Activated naive CD4-positive, alpha-beta T cell treated with anti-CD3 and anti-CD28 coated beads for 36 hours (primary cell): ENCODE measurements at regions not wholly inside any gene's neighbourhood (a gene's known extent, or its start where the extent isn't known, plus 50 kb on each side); places are given as distances from the start of the nearest gene placed in this dataset.
"Not testable (repeated sequence)": the region's sequence is repeated elsewhere in the genome, so short reads cannot be mapped to it uniquely, and the experiment has no call there.

Source experiments
- CTCF ChIA-PET: fragments of 350-600 bp; sonication (Branson Sonifier 250); formaldehyde crosslinking; loops from one replicate; lab custom pipeline; 2021; ENCODE audit warnings: antibody characterized with exemption; lab: Charles Lee
- DNase-seq: peaks from one replicate; pipeline ENCODE4 v3.0.0-alpha.2; 2020
- H3K27ac Mint-ChIP-seq: one replicate; pipeline ENCODE4 v1.8.0; 2021; ENCODE audit warnings: mild to moderate bottlenecking, mixed read lengths
- H3K27me3 Mint-ChIP-seq: one replicate; pipeline ENCODE4 v1.8.0; 2021; ENCODE audit warnings: low read depth, mixed read lengths
- H3K36me3 Mint-ChIP-seq: one replicate; pipeline ENCODE4 v1.8.0; 2021; ENCODE audit warnings: low read depth, mixed read lengths
- H3K4me1 Mint-ChIP-seq: one replicate; pipeline ENCODE4 v1.8.0; 2021; ENCODE audit warnings: low read depth, mixed read lengths
- H3K4me3 Mint-ChIP-seq: one replicate; pipeline ENCODE4 v1.8.0; 2021; ENCODE audit warnings: mild to moderate bottlenecking, moderate library complexity, mixed read lengths
- H3K9me3 Mint-ChIP-seq: one replicate; pipeline ENCODE4 v1.8.0; 2021; ENCODE audit warnings: mixed read lengths
- intact Hi-C: fragments of 100-400 bp; cut with micrococcal nuclease; formaldehyde crosslinking; loops from one replicate; pipeline ENCODE4 v1.15.1; 2023

GRCh38 chr19:56973713-56974555 lies 133.4 kb upstream of the PEG3 start:
- CTCF ChIA-PET: no interaction called here
- intact Hi-C loops: no loop called here
- H3K9me3 Mint-ChIP-seq: peaks cover 51% of the 10 kb centered on the region
- no peaks in the 10 kb centered on the region for H3K4me1 Mint-ChIP-seq
- H3K36me3 Mint-ChIP-seq: peaks cover 5% of the 10 kb centered on the region
- H3K27ac Mint-ChIP-seq: no peak overlapping the region
- H3K27me3 Mint-ChIP-seq: no peaks in the 10 kb centered on the region
- H3K4me3 Mint-ChIP-seq: no peak overlapping the region
- DNase-seq: no peak

DNA sequence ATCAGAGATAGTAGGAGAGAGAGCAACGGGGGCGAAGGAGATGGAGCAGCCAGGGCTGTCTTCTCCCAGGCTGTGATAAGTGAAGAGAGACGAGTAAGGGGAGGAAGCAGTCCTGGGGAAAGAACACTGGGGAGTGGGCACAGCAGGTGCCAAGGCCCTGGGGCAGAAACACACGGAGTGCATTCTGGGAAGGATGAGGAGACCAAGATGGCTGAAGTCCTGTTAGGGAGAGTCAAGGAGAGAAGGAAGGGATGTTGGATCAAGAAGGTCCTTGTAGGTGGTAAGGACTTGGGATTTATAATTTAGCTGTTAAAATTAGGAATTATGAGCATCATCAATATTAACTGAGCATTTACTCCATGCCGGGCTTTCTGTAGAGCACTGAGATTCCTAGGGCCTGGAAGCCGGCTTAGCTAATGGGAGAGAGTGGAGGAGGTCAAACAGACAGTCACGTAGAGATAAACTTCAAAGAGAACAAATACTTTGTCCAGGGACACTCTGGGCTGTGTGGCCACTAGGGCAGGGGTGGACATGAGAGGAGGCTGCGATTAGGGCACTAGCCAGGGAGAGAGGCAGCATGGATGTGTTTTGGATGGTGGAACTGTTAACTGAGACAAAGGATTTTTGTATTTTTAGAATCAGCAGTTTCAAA lies 134.2 kb upstream of the PEG3 start:
- Mint-ChIP-seq H3K27me3 (no peaks in the 10 kb centered on the region), H3K36me3 (peaks cover 7% of the 10 kb centered on the region), H3K4me1 (no peaks in the 10 kb centered on the region), H3K27ac (no peak overlapping the region), H3K9me3 (peaks cover 51% of the 10 kb centered on the region), H3K4me3 (no peak overlapping the region)
- no peak for DNase-seq
- CTCF ChIA-PET: no interaction called here
- intact Hi-C loops: no loop called here

DNA sequence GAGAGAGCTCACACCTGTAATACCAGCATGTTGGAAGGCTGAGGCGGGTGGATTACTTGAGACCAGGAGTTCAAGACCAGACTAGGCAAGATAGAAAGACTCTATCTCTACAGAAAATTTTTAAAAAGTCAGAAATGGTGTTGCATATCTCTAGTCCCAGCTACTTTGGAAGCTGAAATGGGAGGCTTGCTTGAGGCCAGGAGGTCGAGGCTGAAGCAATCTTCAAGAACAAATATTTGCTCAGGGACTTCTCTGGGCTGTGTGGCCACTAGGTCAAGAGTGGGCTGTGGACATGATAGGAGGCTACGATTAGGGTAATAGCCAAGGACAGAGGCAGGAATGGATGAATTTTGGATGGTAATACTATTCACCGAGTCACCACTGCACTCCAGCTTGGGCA lies 135.8 kb upstream of the PEG3 start:
- no peak overlapping the region for H3K4me3 Mint-ChIP-seq
- H3K27ac Mint-ChIP-seq: no peak overlapping the region
- CTCF ChIA-PET: no interaction called here
- H3K4me1 Mint-ChIP-seq: no peaks in the 10 kb centered on the region
- peaks cover 11% of the 10 kb centered on the region for H3K36me3 Mint-ChIP-seq
- no peaks in the 10 kb centered on the region for H3K27me3 Mint-ChIP-seq
- no peak for DNase-seq
- intact Hi-C loops: no loop called here
- peaks cover 50% of the 10 kb centered on the region for H3K9me3 Mint-ChIP-seq

- CTCF ChIA-PET: no interaction called here
- H3K9me3 Mint-ChIP-seq: peaks cover 53% of the 10 kb centered on the region
Measured at GRCh38 chr19:56976995-56977906, 136.7 kb upstream of the PEG3 start.

DNA sequence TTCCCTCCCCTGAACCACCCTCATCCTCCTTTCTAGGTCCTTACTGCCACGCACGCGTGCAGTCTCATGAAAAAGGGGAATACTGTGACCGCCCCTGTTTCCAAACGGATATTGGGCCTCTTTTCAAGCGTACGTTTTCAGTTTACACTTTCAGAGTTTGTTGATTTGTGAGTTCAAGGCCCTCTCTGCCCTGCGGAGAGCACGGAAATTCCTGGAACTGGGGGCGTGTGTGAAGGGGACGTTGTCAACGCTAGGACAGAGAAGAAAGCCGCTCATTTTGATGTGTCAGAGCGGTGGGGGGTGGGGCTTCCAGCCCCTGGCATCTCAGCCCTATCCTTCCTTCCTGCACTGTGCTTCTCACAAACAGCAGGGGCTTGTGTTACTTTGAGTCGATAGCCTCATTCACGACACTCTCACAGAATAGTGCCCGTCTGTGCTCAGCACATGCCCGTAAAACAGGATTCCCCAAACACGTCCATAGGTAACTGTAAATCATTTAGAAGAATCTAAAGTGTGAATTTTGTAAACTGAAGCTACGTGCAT lies 137.6 kb upstream of the PEG3 start:
- Mint-ChIP-seq H3K4me3 (no peak overlapping the region), H3K27me3 (no peaks in the 10 kb centered on the region), H3K27ac (no peak overlapping the region), H3K4me1 (no peaks in the 10 kb centered on the region), H3K9me3 (peaks cover 51% of the 10 kb centered on the region), H3K36me3 (peaks cover 11% of the 10 kb centered on the region)
- no peak for DNase-seq
- CTCF ChIA-PET: no interaction called here
- intact Hi-C loops: no loop called here

More at GRCh38 chr19:56976995-56977906, 136.7 kb upstream of the PEG3 start:
- intact Hi-C loops: no loop called here
- no peaks in the 10 kb centered on the region for H3K27me3 Mint-ChIP-seq
- DNase-seq: no peak
- peaks cover 11% of the 10 kb centered on the region for H3K36me3 Mint-ChIP-seq
- no peaks in the 10 kb centered on the region for H3K4me1 Mint-ChIP-seq
- no peak overlapping the region for H3K27ac Mint-ChIP-seq
- H3K4me3 Mint-ChIP-seq: no peak overlapping the region

DNA sequence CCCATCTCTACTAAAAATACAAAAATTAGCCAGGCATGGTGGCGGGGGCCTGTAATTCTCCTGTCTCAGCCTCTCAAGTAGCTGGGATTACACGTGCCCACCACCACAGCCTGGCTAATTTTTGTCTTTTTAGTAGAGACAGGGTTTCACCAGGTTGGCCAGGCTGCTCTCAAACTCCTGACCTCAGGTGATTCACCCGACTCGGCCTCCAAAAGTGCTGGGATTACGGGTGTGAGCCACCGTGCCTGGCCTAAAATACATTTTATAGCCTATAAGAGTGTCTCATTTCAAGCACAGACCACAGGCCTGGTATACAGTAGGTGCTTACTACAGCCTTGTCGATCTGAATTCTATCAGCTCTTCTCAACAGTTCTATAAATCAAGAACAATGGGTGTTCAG lies 139.5 kb upstream of the USP29 start:
- H3K4me3 Mint-ChIP-seq, H3K27ac Mint-ChIP-seq, H3K27me3 Mint-ChIP-seq, DNase-seq, intact Hi-C loops, H3K36me3 Mint-ChIP-seq, H3K4me1 Mint-ChIP-seq, CTCF ChIA-PET: not testable (repeated sequence)
- peaks cover 52% of the 10 kb centered on the region for H3K9me3 Mint-ChIP-seq

DNA sequence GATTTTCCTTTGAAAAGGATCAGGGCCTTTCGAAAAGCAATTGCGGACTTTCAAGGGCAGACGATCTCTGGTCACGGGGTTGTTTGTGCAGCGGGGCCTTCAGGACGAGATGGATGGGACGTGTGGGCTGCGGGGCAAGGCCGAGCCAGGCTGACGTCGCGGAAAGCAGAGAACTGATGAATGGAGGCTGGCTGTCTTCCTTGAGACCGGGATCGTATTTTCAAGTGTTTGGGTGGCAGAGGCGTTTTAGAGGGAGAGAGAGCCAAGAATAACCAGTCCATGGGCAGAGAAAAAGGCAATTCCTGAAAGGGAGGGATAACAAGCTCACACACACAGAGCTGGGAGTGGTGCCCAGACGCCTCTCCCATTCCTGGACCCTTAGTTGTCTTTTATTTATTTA lies 138.9 kb upstream of the USP29 start:
- Mint-ChIP-seq H3K4me1 (no peaks in the 10 kb centered on the region), H3K36me3 (peaks cover 6% of the 10 kb centered on the region), H3K9me3 (peaks cover 53% of the 10 kb centered on the region), H3K27me3 (no peaks in the 10 kb centered on the region), H3K4me3 (no peak overlapping the region), H3K27ac (no peak overlapping the region)
- CTCF ChIA-PET: no interaction called here
- intact Hi-C loops: no loop called here
- no peak for DNase-seq

GRCh38 chr19:56981440-56981839 lies 138.3 kb upstream of the USP29 start:
- DNase-seq, H3K27me3 Mint-ChIP-seq, H3K4me1 Mint-ChIP-seq, H3K4me3 Mint-ChIP-seq, intact Hi-C loops, CTCF ChIA-PET, H3K36me3 Mint-ChIP-seq, H3K27ac Mint-ChIP-seq: not testable (repeated sequence)
- peaks cover 53% of the 10 kb centered on the region for H3K9me3 Mint-ChIP-seq

GRCh38 chr19:56983171-56983570 lies 136.6 kb upstream of the USP29 start:
- CTCF ChIA-PET: no interaction called here
- H3K27me3 Mint-ChIP-seq: no peaks in the 10 kb centered on the region
- peaks cover 8% of the 10 kb centered on the region for H3K36me3 Mint-ChIP-seq
- no peak for DNase-seq
- no peaks in the 10 kb centered on the region for H3K4me1 Mint-ChIP-seq
- intact Hi-C loops: no loop called here
- H3K9me3 Mint-ChIP-seq: peaks cover 47% of the 10 kb centered on the region
- H3K4me3 Mint-ChIP-seq: no peak overlapping the region
- no peak overlapping the region for H3K27ac Mint-ChIP-seq

DNA sequence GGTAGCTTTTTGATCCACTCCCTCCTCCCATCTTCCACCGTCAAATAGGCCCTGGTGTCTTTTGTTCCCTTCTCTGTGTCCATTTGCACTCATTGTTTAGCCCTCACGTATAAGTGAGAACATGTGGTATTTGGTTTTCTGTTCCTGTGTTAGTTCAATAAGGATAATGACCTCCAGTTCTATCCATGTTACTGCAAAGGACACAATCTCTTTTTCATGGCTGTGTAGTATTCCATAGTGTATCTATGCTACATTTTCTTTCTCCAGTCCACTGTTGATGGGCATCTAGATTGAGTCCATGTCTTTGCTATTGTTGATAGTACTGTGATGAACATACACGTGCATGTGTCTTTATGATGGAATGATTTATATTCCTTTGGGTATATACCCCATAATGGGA lies 136.0 kb upstream of the USP29 start:
- Mint-ChIP-seq H3K27ac (no peak overlapping the region), H3K27me3 (no peaks in the 10 kb centered on the region), H3K9me3 (peaks cover 50% of the 10 kb centered on the region), H3K4me3 (no peak overlapping the region), H3K36me3 (peaks cover 8% of the 10 kb centered on the region), H3K4me1 (no peaks in the 10 kb centered on the region)
- intact Hi-C loops: no loop called here
- DNase-seq: no peak
- CTCF ChIA-PET: no interaction called here

- intact Hi-C loops: no loop called here
- Mint-ChIP-seq H3K9me3 (peaks cover 53% of the 10 kb centered on the region), H3K4me1 (no peaks in the 10 kb centered on the region), H3K4me3 (no peak overlapping the region), H3K27me3 (no peaks in the 10 kb centered on the region), H3K27ac (no peak overlapping the region), H3K36me3 (peaks cover 4% of the 10 kb centered on the region)
- DNase-seq: no peak
- CTCF ChIA-PET: no interaction called here
Measured at GRCh38 chr19:56986386-56986785, 133.4 kb upstream of the USP29 start.

GRCh38 chr19:56987184-56987583 lies 132.6 kb upstream of the USP29 start:
- CTCF ChIA-PET: no interaction called here
- H3K9me3 Mint-ChIP-seq: peaks cover 48% of the 10 kb centered on the region

More at GRCh38 chr19:56987184-56987583, 132.6 kb upstream of the USP29 start:
- Mint-ChIP-seq H3K27me3 (no peaks in the 10 kb centered on the region), H3K27ac (no peak overlapping the region), H3K36me3 (peaks cover 4% of the 10 kb centered on the region), H3K4me3 (no peak overlapping the region), H3K4me1 (no peaks in the 10 kb centered on the region)
- no peak for DNase-seq
- intact Hi-C loops: no loop called here
